ENCODE measurements at regions not wholly inside any gene's neighbourhood (a gene's known extent, or its start where the extent isn't known, plus 50 kb on each side); places are given as distances from the start of the nearest gene placed in this dataset.
"Not testable (repeated sequence)": the region's sequence is repeated elsewhere in the genome, so short reads cannot be mapped to it uniquely, and the experiment has no call there.

GRCh38 chr5:143908959-143909358, 97.0 kb downstream of the HMHB1 start:
- DNase-seq: no peak

- no peak for DNase-seq
These were observed 101.2 kb downstream of the HMHB1 start for GRCh38 chr5:143913008-143913752.

GRCh38 chr5:143914756-143915155, 102.8 kb downstream of the HMHB1 start:
- no peak for DNase-seq

GRCh38 chr5:143916451-143916850, 104.5 kb downstream of the HMHB1 start:
- DNase-seq: no peak

- DNase-seq: no peak
These were observed 107.0 kb downstream of the HMHB1 start for GRCh38 chr5:143918961-143919360.

GRCh38 chr5:143920772-143921171, 108.8 kb downstream of the HMHB1 start:
- DNase-seq: no peak

GRCh38 chr5:143921525-143922311, 109.8 kb downstream of the HMHB1 start:
- no peak for DNase-seq

GRCh38 chr5:143922718-143923117, 110.8 kb downstream of the HMHB1 start:
- peak; percentile 26 for DNase-seq

- no peak for DNase-seq
These were observed 111.8 kb downstream of the HMHB1 start for GRCh38 chr5:143923634-143924266.

GRCh38 chr5:143924311-143924978, 112.5 kb downstream of the HMHB1 start:
- DNase-seq: peak; percentile 17

GRCh38 chr5:143924979-143925325, 113.0 kb downstream of the HMHB1 start:
- DNase-seq: not testable (repeated sequence)

GRCh38 chr5:143929486-143929885, 117.5 kb downstream of the HMHB1 start:
- DNase-seq: no peak

GRCh38 chr5:143930561-143930960, 118.6 kb downstream of the HMHB1 start:
- DNase-seq: no peak

GRCh38 chr5:143931476-143931875, 119.5 kb downstream of the HMHB1 start:
- DNase-seq: peak; percentile 19

- DNase-seq: no peak
These were observed 120.0 kb downstream of the HMHB1 start for GRCh38 chr5:143931986-143932385.

- DNase-seq: no peak
These were observed 120.6 kb downstream of the HMHB1 start for GRCh38 chr5:143932584-143932983.

GRCh38 chr5:143933451-143933850, 121.5 kb downstream of the HMHB1 start:
- DNase-seq: no peak

- DNase-seq: no peak
These were observed 122.9 kb downstream of the HMHB1 start for GRCh38 chr5:143934821-143935220.

GRCh38 chr5:143938230-143938629, 126.3 kb downstream of the HMHB1 start:
- DNase-seq: no peak

GRCh38 chr5:143946837-143947236, 134.9 kb downstream of the HMHB1 start:
- DNase-seq: no peak

- no peak for DNase-seq
These were observed 135.4 kb downstream of the HMHB1 start for GRCh38 chr5:143947313-143947712.

GRCh38 chr5:143952809-143953208, 140.8 kb downstream of the HMHB1 start:
- DNase-seq: no peak

- no peak for DNase-seq
These were observed 141.9 kb downstream of the HMHB1 start for GRCh38 chr5:143953851-143954250.

Data from hindlimb muscle (tissue), 1 donor.